GM18507 (cell line): ENCODE measurements at regions not wholly inside any gene's neighbourhood (a gene's known extent, or its start where the extent isn't known, plus 50 kb on each side); places are given as distances from the start of the nearest gene placed in this dataset.

ENCODE experiments used
- DNase-seq: peaks from one replicate; pipeline ENCODE4 v3.0.0; 2011; ENCODE audit warnings: low read depth; ENCODE audit not compliant: insufficient read length; ENCODE audit errors: extremely low spot score
- FAIRE-seq: peaks from 2 replicates; lab custom pipeline; 2011; peaks lifted over from hg19 to GRCh38; lab: Jason Lieb, UNC

GRCh38 chr13:29922281-29922821, 71.9 kb upstream of the UBL3 start:
- no peak for DNase-seq
- no peak for FAIRE-seq

GRCh38 chr13:29921542-29921941, 71.1 kb upstream of the UBL3 start:
- DNase-seq (no peak), FAIRE-seq (no peak)

DNA sequence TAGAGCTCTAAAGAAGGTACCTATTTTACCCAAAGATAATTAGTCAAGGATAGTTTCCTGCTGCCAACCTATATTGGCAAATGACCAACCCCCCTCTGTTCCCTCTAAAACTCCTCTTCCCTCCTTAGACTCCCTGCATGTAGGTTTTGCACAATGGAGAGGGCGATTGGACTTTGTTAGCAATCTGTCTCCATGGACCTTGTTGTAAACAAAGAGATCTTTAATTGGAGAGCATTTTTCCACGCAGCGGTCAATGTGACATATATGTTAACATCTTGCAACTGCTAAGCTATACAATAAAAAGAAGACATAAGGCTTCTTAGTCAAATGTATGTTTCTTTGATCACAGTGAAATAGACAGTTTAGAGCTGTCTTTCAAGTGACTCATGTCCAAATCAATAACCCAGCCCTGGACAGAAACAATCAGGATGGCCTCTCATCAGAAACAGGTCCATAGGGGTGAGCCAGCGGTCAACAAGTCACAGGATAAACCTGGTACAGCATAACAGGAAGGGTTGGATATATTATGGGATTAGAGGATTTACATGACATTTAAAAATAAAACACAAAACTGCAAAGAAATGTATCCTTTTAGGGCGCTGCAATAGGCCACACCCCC, 69.7 kb upstream of the UBL3 start:
- DNase-seq (no peak), FAIRE-seq (no peak)

- DNase-seq (no peak), FAIRE-seq (no peak)
Observed at GRCh38 chr13:29918845-29919244, 68.4 kb upstream of the UBL3 start.

DNA sequence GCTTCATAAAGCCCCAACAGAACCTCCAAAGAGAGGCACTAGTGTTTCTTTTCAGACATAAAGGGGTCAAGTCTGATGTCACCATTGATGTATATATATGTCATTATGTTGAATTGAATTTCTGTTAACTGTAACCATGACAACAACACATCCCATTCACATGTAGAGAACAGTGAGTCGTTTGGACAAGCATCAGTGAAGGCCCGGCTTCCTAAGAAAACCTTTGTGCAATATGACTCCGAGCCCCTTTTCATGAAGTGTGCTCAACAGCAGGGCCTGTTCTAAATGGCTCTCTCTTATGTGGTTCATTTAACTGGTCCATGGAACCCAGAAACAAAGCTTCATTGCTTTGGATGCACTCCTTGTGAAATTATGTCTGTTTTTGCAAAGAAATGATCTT, 67.2 kb upstream of the UBL3 start:
- no peak for FAIRE-seq
- DNase-seq, result no peak

- FAIRE-seq (no peak), DNase-seq (no peak)
Observed at GRCh38 chr13:29914581-29914980, 64.2 kb upstream of the UBL3 start.

DNA sequence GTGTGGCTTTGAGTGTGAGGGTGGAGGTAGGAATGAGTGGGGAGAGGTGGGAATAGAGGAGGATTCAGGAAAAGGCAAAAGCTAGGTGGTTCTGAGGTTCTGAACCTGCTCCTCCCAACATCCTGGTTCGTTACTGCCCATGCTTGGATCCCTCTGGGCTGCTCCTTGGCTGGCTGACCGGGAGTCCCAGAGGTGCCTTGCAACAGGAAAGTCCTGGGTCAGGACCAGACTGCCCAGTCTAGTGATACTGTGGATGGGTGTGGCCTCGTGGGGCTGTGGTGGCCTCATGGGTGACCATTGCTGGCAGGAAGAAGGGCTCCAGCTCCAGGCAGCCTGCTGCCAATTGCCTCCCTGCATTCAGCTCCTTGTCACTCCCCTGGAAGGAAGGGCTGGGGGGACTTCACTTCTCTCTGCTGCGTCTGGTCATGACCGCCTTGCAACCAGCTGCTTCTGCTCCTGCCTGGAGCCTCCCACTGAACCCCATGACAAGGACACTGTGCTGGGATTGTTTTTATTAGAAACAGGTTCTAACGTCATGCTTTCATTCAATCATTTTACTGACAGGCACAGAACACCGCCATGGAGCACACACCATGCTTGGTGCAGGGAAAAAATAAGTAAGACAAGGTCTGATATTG, 61.5 kb upstream of the UBL3 start:
- DNase-seq (no peak), FAIRE-seq (no peak)

DNA sequence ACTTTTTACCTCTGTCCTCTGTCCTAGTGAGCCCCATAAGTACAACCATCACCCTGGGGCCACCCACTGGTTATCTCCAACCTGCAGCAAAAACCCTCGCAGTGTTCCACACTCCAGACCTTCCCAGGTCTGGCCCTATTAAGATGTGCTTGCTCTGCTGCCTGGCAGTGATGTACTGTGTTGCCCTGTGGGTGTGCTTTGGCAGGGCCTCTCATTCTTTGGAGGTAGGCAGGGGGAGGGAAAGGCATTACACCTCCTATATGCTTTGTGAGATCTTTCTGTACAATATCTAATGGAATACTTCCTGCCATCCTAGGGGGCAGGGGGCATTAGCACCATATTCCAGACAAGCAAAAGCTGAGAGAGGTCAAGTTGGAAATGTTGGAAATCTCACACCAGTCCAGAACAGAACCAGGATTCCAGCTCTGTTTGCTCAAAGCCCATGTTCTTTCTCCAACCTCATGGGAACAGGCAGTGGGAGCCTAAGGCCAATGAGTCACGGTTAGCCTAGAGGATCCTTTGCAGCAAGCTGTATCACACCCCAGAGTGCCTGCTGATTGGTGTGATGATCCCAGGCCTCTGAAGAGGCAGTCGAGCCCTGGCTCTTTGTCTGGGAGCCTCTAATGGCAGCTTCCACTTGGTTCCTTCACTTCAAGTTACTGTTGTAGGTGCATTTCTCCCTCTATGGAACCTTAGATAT, 59.7 kb upstream of the UBL3 start:
- FAIRE-seq, result no peak
- DNase-seq, result no peak

DNA sequence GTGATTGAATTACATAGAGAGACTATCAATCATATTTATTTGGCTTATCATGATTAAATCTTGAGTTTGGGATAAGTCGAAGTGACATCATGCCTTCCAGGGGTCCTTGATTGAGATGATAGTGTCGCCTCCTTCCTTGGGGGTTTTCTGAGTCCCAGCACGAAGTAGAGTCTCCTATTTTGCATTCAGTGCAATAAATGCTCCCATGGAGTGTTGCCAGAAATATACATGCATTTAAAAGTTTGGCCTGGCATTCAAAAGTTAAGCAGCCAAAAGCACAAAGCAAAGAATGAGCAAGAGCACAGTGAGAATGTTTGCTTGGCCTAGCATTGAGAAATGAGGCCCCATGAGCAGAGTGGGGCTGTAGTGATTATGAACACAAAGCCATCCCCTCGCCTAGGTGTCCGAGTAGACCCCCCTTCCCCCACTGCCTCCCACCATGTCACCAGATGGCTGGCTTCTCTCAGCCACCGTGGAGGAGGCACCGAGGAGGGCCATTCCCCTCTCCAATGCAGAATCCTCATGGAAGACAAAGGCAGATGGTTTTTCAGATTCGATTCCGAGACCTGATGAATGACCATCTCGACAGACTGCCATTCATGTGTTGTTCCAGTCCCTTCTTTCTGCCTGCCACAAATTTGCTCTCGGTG, 58.8 kb upstream of the UBL3 start:
- no peak for DNase-seq

GRCh38 chr13:29908416-29909080, 58.1 kb upstream of the UBL3 start:
- FAIRE-seq (no peak), DNase-seq (no peak)

More for the DNA sequence above, 58.8 kb upstream of the UBL3 start:
- no peak for FAIRE-seq

DNA sequence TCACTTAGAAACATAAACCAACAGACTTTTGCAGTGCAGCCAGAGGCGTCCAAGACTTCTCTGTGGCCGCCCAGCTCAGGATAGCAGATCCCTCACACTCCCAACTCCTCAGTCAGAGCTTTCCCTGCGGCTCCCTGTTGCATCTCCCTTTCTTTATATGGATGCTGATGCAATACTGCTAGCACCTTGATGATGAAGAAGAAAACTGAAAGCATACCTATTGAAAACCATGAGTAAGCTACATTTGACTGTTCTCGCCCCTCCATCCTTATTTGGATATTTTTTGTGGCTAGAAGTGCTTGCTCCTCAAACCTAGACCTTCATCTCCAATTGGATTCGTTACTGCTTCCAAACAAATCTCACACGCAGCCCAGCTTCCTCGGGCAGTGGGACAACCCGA, 57.3 kb upstream of the UBL3 start:
- FAIRE-seq, result no peak

GRCh38 chr13:29906432-29907011, 56.1 kb upstream of the UBL3 start:
- no peak for FAIRE-seq
- no peak for DNase-seq

More for the DNA sequence above, 57.3 kb upstream of the UBL3 start:
- no peak for DNase-seq

GRCh38 chr13:29905845-29906244, 55.4 kb upstream of the UBL3 start:
- DNase-seq, result no peak
- FAIRE-seq, result no peak

- FAIRE-seq (no peak), DNase-seq (no peak)
Observed at GRCh38 chr13:29903996-29904395, 53.6 kb upstream of the UBL3 start.

- no peak for DNase-seq
Observed at GRCh38 chr13:29903543-29903942, 53.1 kb upstream of the UBL3 start.

GRCh38 chr13:29902632-29903305, 52.4 kb upstream of the UBL3 start:
- DNase-seq (no peak), FAIRE-seq (no peak)

More at GRCh38 chr13:29903543-29903942, 53.1 kb upstream of the UBL3 start:
- FAIRE-seq, result no peak

DNA sequence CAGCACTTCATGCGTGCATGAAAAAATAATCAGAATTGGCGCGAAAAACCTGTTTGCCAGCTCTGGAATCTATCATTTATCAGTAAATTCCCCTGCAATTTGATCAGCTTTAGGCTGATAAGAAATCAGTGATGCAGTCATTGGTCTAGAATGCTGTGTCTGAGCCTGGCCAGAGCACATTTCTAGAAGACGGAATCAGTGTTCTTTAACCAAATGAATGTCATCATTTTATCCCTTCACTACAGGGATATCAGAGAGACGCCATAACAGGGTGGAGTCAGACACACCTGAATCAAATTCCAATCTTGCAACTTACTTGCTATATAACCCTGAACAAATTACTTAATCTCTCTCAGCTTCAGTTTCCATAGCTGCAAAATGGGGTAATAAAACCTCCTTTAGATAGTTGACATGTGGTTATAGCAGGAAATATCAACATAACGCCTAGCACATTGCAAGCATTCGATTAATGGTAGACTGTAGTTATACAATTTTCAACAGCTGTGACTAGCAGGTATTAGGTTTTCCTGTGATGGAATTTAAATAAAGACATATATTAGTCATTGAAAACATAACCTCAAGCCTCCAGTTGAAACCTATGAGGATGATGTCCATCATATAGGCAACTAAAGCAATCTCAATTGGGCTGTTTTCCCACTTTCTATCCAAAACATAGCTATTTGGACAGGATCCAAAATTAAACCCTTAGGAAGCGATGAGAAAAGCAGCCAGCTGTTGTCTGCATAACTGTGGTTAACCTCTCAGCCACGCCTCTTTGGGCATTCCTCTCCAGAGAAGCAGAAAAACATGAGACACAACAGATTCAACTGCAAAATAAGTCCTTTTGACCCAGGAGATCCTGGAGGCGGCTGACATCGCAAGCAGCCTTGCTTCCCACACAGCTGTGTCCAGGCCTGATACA, 51.6 kb upstream of the UBL3 start:
- no peak for DNase-seq
- no peak for FAIRE-seq
